WTC11 (cell line): ENCODE measurements at regions not wholly inside any gene's neighbourhood (a gene's known extent, or its start where the extent isn't known, plus 50 kb on each side); places are given as distances from the start of the nearest gene placed in this dataset.
A peak's percentile ranks its signal among the peaks of the same experiment; 100 is the strongest.

ENCODE experiments used
- ATAC-seq: fragments of 200-7000 bp; cut with Tn5 transposase; 2 replicates; pipeline ENCODE4 v1.10.0; 2021; ENCODE audit warnings: mild to moderate bottlenecking, moderate library complexity
- CTCF ChIA-PET: fragments of 300-600 bp; sonication (Branson Sonifier 250); formaldehyde crosslinking; loops from one replicate; lab custom pipeline; 2021; ENCODE audit warnings: antibody characterized with exemption; lab: Charles Lee
- POLR2A ChIA-PET: fragments of 350-600 bp; sonication (Branson Sonifier 250); formaldehyde crosslinking; loops from one replicate; lab custom pipeline; 2021; ENCODE audit warnings: antibody characterized with exemption; lab: Charles Lee
- DNase-seq: peaks from one replicate; pipeline ENCODE4 v3.0.0; 2021; ENCODE audit warnings: low spot score
- H3K27ac Mint-ChIP-seq: 2 replicates; pipeline ENCODE4 v1.8.0; 2021; ENCODE audit warnings: mixed read lengths
- H3K27me3 Mint-ChIP-seq: 2 replicates; pipeline ENCODE4 v1.8.0; 2021; ENCODE audit warnings: low read depth, mild to moderate bottlenecking, moderate library complexity, mixed read lengths
- H3K36me3 Mint-ChIP-seq: 2 replicates; pipeline ENCODE4 v1.8.0; 2021; ENCODE audit warnings: mixed read lengths
- H3K4me1 Mint-ChIP-seq: 2 replicates; pipeline ENCODE4 v1.8.0; 2022; ENCODE audit warnings: mixed read lengths
- H3K4me3 Mint-ChIP-seq: 2 replicates; pipeline ENCODE4 v1.8.0; 2021; ENCODE audit warnings: mild to moderate bottlenecking, moderate library complexity, mixed read lengths
- H3K9me3 Mint-ChIP-seq: 2 replicates; pipeline ENCODE4 v1.8.0; 2021; ENCODE audit warnings: mixed read lengths
- CBFB ChIP-seq: sonication (generic); formaldehyde crosslinking; IDR thresholded peaks from 2 replicates; pipeline ENCODE4 v1.8.1; 2022; ENCODE audit warnings: mild to moderate bottlenecking, low read depth, missing genetic modification reagents
- CREB1 ChIP-seq: sonication (generic); formaldehyde crosslinking; IDR thresholded peaks from 2 replicates; pipeline ENCODE4 v1.8.0; 2023; ENCODE audit warnings: mild to moderate bottlenecking, missing genetic modification reagents
- CREM ChIP-seq: sonication (generic); formaldehyde crosslinking; IDR thresholded peaks from 2 replicates; pipeline ENCODE4 v1.8.1; 2022; ENCODE audit warnings: mild to moderate bottlenecking, missing genetic modification reagents, moderate library complexity
- CTCF ChIP-seq: fragments of 200-600 bp; IDR thresholded peaks from 2 replicates; pipeline ENCODE4 v1.8.0; 2022; ENCODE audit warnings: antibody characterized with exemption
- EMX1 ChIP-seq: fragments of 250-450 bp; sonication (Bioruptor Pico); IDR thresholded peaks from 2 replicates; pipeline ENCODE4 v1.8.0; 2021; ENCODE audit warnings: mild to moderate bottlenecking
- FOXK1 ChIP-seq: sonication (generic); formaldehyde crosslinking; IDR thresholded peaks from 2 replicates; pipeline ENCODE4 v1.8.0; 2022; ENCODE audit warnings: mild to moderate bottlenecking, moderate library complexity, missing genetic modification reagents
- GRHL2 ChIP-seq: fragments of 250-450 bp; sonication (Bioruptor Pico); IDR thresholded peaks from 2 replicates; pipeline ENCODE4 v1.8.0; 2022; ENCODE audit warnings: mild to moderate bottlenecking, moderate library complexity; ENCODE audit not compliant: insufficient replicate concordance, severe bottlenecking
- IRF2 ChIP-seq: sonication (generic); formaldehyde crosslinking; IDR thresholded peaks from 2 replicates; pipeline ENCODE4 v1.8.0; 2022; ENCODE audit warnings: low read depth, missing genetic modification reagents, borderline replicate concordance
- JUN ChIP-seq: sonication (generic); formaldehyde crosslinking; IDR thresholded peaks from 2 replicates; pipeline ENCODE4 v1.8.0; 2023; ENCODE audit warnings: mild to moderate bottlenecking, missing genetic modification reagents
- MLX ChIP-seq: sonication (generic); formaldehyde crosslinking; IDR thresholded peaks from 2 replicates; pipeline ENCODE4 v1.8.1; 2023; ENCODE audit warnings: mild to moderate bottlenecking, missing genetic modification reagents, moderate library complexity
- NFE2L1 ChIP-seq: sonication (generic); formaldehyde crosslinking; IDR thresholded peaks from 2 replicates; pipeline ENCODE4 v1.8.1; 2023; ENCODE audit warnings: missing genetic modification reagents
- SMAD3 ChIP-seq: sonication (generic); formaldehyde crosslinking; IDR thresholded peaks from 2 replicates; pipeline ENCODE4 v1.8.0; 2022; ENCODE audit warnings: missing genetic modification reagents, mild to moderate bottlenecking, borderline replicate concordance
- TEAD4 ChIP-seq: sonication (generic); formaldehyde crosslinking; IDR thresholded peaks from 2 replicates; pipeline ENCODE4 v1.8.0; 2022; ENCODE audit warnings: mild to moderate bottlenecking, missing genetic modification reagents
- ZBTB43 ChIP-seq: sonication (generic); formaldehyde crosslinking; IDR thresholded peaks from 2 replicates; pipeline ENCODE4 v1.8.1; 2023; ENCODE audit warnings: mild to moderate bottlenecking, missing genetic modification reagents
- ZNF219 ChIP-seq: sonication (generic); formaldehyde crosslinking; IDR thresholded peaks from 2 replicates; pipeline ENCODE4 v1.8.0; 2023; ENCODE audit warnings: missing genetic modification reagents, mild to moderate bottlenecking, borderline replicate concordance
- TF ChIP-seq, protein P1 (sequence below): sonication (generic); formaldehyde crosslinking; IDR thresholded peaks from 2 replicates; pipeline ENCODE4 v1.8.1; 2023; ENCODE audit warnings: mild to moderate bottlenecking, missing genetic modification reagents, moderate library complexity

- peaks cover 3% of the 10 kb centered on the region; the same call in 1 of the 2 replicates for H3K36me3 Mint-ChIP-seq
- DNase-seq = no peak
- no peak overlapping the region for H3K4me3 Mint-ChIP-seq
- CTCF ChIA-PET = interaction anchor here (1.7 kb wide), 1 partner anchor 304 kb away, joined by 6 read pairs; no protein-coding TSS in a partner anchor
- POLR2A ChIA-PET = no interaction called here
- TF ChIP-seq GRHL2 (CRISPR knock-in tag) = no peak
- no peak for TF ChIP-seq CBFB (CRISPR knock-in tag)
- TF ChIP-seq EMX1 (CRISPR knock-in tag) = no peak
- no peak for TF ChIP-seq MLX (CRISPR knock-in tag)
- TF ChIP-seq, protein P1, sequence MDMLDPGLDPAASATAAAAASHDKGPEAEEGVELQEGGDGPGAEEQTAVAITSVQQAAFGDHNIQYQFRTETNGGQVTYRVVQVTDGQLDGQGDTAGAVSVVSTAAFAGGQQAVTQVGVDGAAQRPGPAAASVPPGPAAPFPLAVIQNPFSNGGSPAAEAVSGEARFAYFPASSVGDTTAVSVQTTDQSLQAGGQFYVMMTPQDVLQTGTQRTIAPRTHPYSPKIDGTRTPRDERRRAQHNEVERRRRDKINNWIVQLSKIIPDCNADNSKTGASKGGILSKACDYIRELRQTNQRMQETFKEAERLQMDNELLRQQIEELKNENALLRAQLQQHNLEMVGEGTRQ (CRISPR knock-in tag) = no peak
- TF ChIP-seq JUN = no peak
- no peak for TF ChIP-seq CREB1 (CRISPR knock-in tag)
- TF ChIP-seq CTCF = no peak
- TF ChIP-seq, all 79 proteins: peak for 0
- Mint-ChIP-seq H3K4me1 (peaks cover 3% of the 10 kb centered on the region; the same call in 1 of the 2 replicates), H3K27ac (no peak overlapping the region), H3K27me3 (no peaks in the 10 kb centered on the region; the same call in 1 of the 2 replicates), H3K9me3 (peaks cover 3% of the 10 kb centered on the region; the same call in 1 of the 2 replicates)
- ATAC-seq = no peak
Observed at GRCh38 chr7:25520516-25520915, 292.2 kb upstream of the NPVF start.

DNA sequence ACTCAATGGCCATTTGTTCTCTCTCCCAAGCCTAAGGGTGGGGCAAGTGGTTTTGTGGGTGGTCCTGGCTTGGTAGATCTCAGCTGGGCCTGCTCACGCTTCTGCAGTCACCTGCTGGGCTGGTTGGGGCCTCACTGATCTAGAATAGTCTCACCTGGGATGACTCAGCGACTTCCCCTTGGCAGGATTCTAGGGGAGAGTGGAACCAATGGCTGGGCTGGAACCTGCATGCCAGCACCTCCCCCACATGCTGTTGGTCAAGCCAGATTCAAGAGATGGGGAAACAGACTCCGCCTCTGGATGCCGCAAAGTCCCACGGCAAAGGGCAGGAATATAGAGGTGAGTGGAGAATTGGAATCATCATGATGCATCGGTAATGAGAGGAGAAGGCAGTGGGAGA lies 292.9 kb upstream of the NPVF start:
- ChIA-PET CTCF (interaction anchor here (1.7 kb wide), 1 partner anchor 304 kb away, joined by 6 read pairs; no protein-coding TSS in a partner anchor), POLR2A (no interaction called here)
- TF ChIP-seq CBFB (CRISPR knock-in tag) (no peak), NFE2L1 (CRISPR knock-in tag) (0 out of 2 replicates have a peak, but pooled peaks have one; percentile 29), SMAD3 (no peak)
- Mint-ChIP-seq H3K4me1 (peaks cover 3% of the 10 kb centered on the region; the same call in 1 of the 2 replicates), H3K36me3 (peaks cover 3% of the 10 kb centered on the region; the same call in 1 of the 2 replicates), H3K9me3 (peaks cover 3% of the 10 kb centered on the region; the same call in 1 of the 2 replicates), H3K27ac (no peak overlapping the region), H3K27me3 (no peaks in the 10 kb centered on the region; the same call in 1 of the 2 replicates), H3K4me3 (no peak overlapping the region)
- peak; percentile 19 for DNase-seq
- ATAC-seq = peak; percentile 66

GRCh38 chr7:25522727-25523126 lies 294.4 kb upstream of the NPVF start:
- H3K27me3 Mint-ChIP-seq = peaks cover 2% of the 10 kb centered on the region; the same call in 1 of the 2 replicates
- CTCF ChIA-PET = no interaction called here
- POLR2A ChIA-PET = no interaction called here
- no peak for TF ChIP-seq FOXK1 (CRISPR knock-in tag)
- TF ChIP-seq IRF2 (CRISPR knock-in tag) = no peak
- no peak for TF ChIP-seq ZNF219 (CRISPR knock-in tag)
- no peak for TF ChIP-seq CREM (CRISPR knock-in tag)
- TF ChIP-seq ZBTB43 (CRISPR knock-in tag) = no peak
- TF ChIP-seq TEAD4 (CRISPR knock-in tag) = no peak
- H3K4me1 Mint-ChIP-seq = peaks cover 3% of the 10 kb centered on the region; the same call in 1 of the 2 replicates
- H3K27ac Mint-ChIP-seq = no peak overlapping the region
- no peak for ATAC-seq
- DNase-seq = no peak
- H3K36me3 Mint-ChIP-seq = peaks cover 3% of the 10 kb centered on the region; the same call in 1 of the 2 replicates
- H3K9me3 Mint-ChIP-seq = peaks cover 3% of the 10 kb centered on the region; the same call in 1 of the 2 replicates
- no peak overlapping the region for H3K4me3 Mint-ChIP-seq
